ENCODE measurements at regions not wholly inside any gene's neighbourhood (a gene's known extent, or its start where the extent isn't known, plus 50 kb on each side); places are given as distances from the start of the nearest gene placed in this dataset.

DNA sequence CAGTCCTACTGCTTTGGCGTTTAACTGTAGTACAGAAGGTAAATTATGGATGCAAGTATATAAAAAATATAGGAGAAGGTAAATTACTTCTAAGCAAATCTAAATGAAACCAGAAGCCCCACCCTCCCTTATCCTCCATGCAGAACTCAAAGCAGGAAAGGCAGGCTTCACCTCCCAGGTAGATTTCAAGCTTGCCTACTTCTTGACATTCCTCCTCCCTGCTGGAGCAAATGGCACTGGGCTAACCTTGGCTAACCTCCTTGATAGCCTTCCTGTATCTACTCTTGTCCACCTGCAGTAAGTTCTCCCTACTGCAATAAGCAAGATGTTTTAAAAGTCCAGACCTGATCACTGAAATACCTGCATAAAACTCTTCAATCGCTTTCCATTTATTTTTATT lies 396.0 kb downstream of the IRS2 start (continued):
- TF ChIP-seq, protein P1, sequence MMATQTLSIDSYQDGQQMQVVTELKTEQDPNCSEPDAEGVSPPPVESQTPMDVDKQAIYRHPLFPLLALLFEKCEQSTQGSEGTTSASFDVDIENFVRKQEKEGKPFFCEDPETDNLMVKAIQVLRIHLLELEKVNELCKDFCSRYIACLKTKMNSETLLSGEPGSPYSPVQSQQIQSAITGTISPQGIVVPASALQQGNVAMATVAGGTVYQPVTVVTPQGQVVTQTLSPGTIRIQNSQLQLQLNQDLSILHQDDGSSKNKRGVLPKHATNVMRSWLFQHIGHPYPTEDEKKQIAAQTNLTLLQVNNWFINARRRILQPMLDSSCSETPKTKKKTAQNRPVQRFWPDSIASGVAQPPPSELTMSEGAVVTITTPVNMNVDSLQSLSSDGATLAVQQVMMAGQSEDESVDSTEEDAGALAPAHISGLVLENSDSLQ (IDR thresholded peaks at IDR 0.05) = no peak

DNA sequence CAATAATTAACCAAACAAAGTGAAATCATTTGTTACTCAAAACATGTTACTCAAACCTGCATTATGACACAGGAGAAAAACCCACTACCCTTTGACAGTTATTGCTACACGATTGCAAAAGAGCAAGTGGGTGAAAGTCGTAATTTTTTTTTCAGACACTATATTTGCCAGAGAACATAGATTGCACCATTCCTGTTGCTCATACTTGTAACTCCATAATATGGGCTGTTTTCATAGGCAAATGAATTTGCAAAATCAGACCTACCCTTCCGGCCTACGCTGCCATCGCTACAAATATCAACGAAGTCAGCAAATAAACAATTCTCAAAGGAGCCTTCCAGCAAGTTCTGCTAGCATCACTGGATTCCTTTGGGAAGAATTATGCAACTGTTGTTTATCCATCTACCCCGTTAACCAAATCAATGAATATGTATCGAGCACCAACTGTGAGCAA lies 396.5 kb downstream of the IRS2 start:
- BruUV-seq (replicated peaks) = no TSS peak
- Histone ChIP-seq H4K20me1 (ENCODE audit: control insufficient read depth, insufficient read depth) (no peaks in the 10 kb centered on the region), H3K36me3 (ENCODE audit: control insufficient read depth in 2 of 2, insufficient read depth in 2 of 2, low read length in 1 of 2) (no peaks in the 10 kb centered on the region), H3K4me2 (ENCODE audit: control insufficient read depth, insufficient read depth) (no peak overlapping the region), H2AFZ (ENCODE audit: control insufficient read depth, low read depth, low read length) (no peak overlapping the region), H3K27ac (ENCODE audit: control insufficient read depth, insufficient read depth) (no peak overlapping the region), H3K9ac (ENCODE audit: control insufficient read depth, insufficient read depth, low read length) (no peak overlapping the region), H3K79me2 (ENCODE audit: control insufficient read depth, insufficient read depth, low read length) (no peaks in the 10 kb centered on the region), H3K4me1 (ENCODE audit: control insufficient read depth, insufficient read depth, low read length) (no peaks in the 10 kb centered on the region), H3K9me3 (replicated peaks; ENCODE audit: control insufficient read depth, insufficient read depth, low read length) (no peaks in the 10 kb centered on the region), H3K4me3 (no peak overlapping the region), H3K27me3 (replicated peaks in 1 of 2; ENCODE audit: control insufficient read depth in 2 of 2, insufficient read depth in 2 of 2, low read length in 1 of 2) (no peaks in the 10 kb centered on the region)
- WGBS (ENCODE audit: insufficient coverage, insufficient replicate concordance, low lambda C conversion rate, missing lambda C conversion rate) = 36% methylated on average over 8 of the region's 8 CpGs
- ChIA-PET RAD21 (ENCODE audit: unreplicated experiment) (no interaction called here), POLR2A (no interaction called here), CTCF (no interaction called here), SMC1A (ENCODE audit: uncharacterized antibody, unreplicated experiment) (no interaction called here)
- ATAC-seq (no peak), FAIRE-seq (no peak), DNase-seq (ENCODE audit: low read depth, low spot score) (no peak)
- in situ Hi-C loops (cut with MboI) (no loop called here), intact Hi-C loops (cut with micrococcal nuclease; ENCODE audit: unreplicated experiment) (no loop called here)
- TF ChIP-seq ZBED1 (IDR thresholded peaks at IDR 0.05; ENCODE audit: borderline replicate concordance) (no peak), TCF12 (IDR thresholded peaks at IDR 0.05; ENCODE audit: low read depth, low read length) (no peak), CHD2 (IDR thresholded peaks at IDR 0.05; ENCODE audit: borderline replicate concordance, low read depth, low read length) (no peak), SUZ12 (IDR thresholded peaks at IDR 0.05; ENCODE audit: unreplicated experiment) (no peak), FOXK2 (IDR thresholded peaks at IDR 0.05) (no peak), CBX5 (IDR thresholded peaks at IDR 0.05; ENCODE audit: low read depth) (no peak), MTA2 (IDR thresholded peaks at IDR 0.05; ENCODE audit: low read depth) (no peak)
- TF ChIP-seq, protein P2, sequence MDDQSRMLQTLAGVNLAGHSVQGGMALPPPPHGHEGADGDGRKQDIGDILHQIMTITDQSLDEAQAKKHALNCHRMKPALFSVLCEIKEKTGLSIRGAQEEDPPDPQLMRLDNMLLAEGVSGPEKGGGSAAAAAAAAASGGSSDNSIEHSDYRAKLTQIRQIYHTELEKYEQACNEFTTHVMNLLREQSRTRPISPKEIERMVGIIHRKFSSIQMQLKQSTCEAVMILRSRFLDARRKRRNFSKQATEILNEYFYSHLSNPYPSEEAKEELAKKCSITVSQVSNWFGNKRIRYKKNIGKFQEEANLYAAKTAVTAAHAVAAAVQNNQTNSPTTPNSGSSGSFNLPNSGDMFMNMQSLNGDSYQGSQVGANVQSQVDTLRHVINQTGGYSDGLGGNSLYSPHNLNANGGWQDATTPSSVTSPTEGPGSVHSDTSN (IDR thresholded peaks at IDR 0.05; ENCODE audit: insufficient replicate concordance, low read depth, low read length) = no peak
- TF ChIP-seq, protein P3, sequence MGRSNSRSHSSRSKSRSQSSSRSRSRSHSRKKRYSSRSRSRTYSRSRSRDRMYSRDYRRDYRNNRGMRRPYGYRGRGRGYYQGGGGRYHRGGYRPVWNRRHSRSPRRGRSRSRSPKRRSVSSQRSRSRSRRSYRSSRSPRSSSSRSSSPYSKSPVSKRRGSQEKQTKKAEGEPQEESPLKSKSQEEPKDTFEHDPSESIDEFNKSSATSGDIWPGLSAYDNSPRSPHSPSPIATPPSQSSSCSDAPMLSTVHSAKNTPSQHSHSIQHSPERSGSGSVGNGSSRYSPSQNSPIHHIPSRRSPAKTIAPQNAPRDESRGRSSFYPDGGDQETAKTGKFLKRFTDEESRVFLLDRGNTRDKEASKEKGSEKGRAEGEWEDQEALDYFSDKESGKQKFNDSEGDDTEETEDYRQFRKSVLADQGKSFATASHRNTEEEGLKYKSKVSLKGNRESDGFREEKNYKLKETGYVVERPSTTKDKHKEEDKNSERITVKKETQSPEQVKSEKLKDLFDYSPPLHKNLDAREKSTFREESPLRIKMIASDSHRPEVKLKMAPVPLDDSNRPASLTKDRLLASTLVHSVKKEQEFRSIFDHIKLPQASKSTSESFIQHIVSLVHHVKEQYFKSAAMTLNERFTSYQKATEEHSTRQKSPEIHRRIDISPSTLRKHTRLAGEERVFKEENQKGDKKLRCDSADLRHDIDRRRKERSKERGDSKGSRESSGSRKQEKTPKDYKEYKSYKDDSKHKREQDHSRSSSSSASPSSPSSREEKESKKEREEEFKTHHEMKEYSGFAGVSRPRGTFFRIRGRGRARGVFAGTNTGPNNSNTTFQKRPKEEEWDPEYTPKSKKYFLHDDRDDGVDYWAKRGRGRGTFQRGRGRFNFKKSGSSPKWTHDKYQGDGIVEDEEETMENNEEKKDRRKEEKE (IDR thresholded peaks at IDR 0.05) = no peak
- TF ChIP-seq, protein P4, sequence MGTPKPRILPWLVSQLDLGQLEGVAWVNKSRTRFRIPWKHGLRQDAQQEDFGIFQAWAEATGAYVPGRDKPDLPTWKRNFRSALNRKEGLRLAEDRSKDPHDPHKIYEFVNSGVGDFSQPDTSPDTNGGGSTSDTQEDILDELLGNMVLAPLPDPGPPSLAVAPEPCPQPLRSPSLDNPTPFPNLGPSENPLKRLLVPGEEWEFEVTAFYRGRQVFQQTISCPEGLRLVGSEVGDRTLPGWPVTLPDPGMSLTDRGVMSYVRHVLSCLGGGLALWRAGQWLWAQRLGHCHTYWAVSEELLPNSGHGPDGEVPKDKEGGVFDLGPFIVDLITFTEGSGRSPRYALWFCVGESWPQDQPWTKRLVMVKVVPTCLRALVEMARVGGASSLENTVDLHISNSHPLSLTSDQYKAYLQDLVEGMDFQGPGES (IDR thresholded peaks at IDR 0.05) = no peak

Data from GM12878 (cell line).